Inferior parietal cortex (tissue), 1 donor: ENCODE measurements at regions not wholly inside any gene's neighbourhood (a gene's known extent, or its start where the extent isn't known, plus 50 kb on each side); places are given as distances from the start of the nearest gene placed in this dataset.

Experiments
- DNase-seq: peaks from one replicate; pipeline ENCODE4 v3.0.0-alpha.2; 2016; ENCODE audit errors: extremely low spot score

DNA sequence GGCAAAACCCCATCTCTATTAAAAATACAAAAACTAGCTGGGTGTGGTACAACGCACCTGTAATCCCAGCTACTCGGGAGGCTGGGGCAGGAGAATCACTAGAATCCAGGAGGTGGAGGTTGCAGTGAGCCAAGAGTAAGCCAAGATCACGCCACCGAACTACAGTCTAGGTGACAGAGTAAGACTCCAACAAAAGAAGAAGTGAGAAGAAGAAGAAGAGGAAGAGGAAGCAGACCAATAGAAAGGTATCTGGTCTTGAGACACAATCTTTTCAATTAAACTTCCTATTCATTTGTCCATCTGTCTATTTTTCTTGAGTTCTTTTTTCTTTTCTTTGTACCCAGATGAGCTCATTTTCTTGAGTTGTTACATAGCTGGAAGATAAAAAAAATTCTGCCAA lies 55.7 kb upstream of the ACADM start:
- no peak for DNase-seq

DNA sequence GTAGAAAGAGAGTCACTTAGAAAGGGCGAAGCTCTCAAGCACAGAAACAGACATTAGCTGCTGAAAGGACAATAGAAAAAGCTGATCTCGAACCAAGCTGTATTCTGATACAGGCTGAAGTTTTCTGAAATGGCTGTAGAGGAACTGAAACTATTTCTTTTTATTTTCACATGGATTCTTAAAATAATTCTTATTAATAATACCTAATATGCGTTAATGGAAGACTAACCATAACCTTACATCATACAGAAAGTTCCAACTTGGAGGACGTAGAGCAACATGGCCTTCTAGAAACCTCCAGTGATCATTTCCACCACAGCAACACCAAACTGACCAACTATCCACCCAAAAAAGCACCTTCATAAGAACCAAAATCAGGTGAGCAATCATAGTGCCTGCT lies 52.8 kb upstream of the ACADM start:
- DNase-seq = no peak

DNA sequence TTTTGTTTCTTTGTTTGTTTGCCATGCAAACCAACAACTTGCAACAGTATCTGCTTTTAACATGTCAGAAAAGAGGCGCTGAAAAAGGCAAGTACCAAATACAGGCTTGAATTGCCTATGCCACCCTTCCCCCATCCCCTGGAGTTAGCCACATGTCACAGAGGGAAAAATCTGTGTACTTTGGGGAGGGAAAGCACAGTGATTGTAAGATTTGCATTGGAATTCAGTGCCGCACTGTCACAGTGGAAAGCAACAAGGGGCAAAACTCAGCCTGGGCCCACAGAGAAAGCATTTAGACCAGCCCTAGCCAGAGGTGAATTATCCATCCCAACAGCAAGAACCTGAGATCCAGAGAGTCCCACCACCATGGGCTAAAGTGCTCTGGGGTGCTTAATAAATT lies 52.4 kb upstream of the ACADM start:
- DNase-seq = no peak

DNA sequence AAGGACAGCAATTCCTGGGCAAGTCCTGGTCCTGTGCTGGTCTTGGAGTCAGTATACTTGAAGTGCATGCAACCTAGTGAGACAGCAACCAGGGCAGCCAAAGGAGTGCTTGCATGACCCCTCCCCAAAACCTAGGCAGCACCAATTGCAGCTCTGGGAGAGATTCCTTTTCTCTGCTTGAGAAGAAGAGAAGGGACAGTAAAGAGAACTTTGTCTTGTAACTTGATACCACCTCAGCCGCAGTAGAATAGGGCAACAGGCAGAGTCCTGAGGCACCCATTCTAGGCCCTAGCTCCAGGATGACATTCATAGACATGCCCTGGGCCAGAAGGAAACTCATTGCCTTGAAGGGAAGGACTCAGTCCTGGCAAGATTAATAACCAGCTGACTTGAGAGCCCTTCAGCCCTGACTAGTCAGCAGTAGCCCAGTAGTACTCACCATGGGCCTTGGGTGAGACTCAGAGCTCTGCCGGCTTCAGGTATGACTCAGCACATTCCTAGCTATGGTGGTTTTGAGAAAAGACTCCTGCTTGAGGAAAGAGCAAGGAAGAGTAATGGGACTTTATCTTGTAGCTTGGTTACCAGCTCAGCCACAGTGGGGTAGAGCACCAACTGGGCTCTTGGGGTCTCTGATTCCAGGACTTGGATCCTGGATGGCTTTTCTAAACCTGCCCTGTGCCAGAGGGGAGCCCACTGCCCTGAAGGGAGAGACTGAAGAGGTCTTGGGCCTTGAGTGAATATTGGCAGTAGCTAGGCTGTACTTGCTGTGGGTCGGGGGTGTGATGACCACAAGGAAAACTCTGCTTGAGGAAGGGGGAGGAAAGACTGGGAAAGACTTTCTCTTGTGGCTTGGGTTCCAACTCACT lies 51.7 kb upstream of the ACADM start:
- DNase-seq = peak; percentile 7

DNA sequence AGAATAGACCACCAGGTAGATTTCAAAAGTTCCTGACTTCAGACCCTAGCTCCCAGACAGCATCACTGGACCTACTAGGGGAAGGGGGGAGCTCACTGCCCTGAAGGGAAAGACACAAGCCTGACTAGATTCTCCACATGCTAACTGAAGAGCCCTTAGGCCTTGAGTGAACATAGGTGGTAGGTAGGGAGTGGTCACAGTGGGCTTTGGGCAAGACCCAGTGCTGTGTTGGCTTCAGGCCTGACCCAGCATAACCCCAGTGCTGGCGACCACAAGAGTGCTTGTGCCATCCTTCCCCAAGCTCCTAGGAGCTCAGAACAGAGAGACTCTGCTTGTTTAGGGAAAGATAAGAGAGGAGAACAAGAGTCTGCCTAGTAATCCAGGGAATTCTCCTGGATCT lies 51.1 kb upstream of the ACADM start:
- DNase-seq = no peak

DNA sequence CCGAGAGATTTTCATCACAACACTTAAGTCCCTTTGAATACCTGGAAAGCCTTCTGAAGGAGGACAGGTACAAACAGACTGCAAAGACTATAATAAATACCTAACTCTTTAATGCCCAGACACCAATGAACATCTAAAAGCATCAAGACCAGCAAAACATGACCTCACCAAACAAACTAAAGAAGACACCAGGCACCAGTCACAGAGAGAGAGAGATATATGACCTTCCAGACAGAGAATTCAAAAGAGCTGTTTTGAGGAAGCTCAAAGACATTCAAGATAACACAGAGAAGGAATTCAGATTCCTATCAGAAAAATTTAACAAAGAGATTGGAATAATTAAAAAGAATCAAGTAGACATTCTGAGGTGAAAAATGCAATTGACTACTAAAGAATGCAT lies 50.6 kb upstream of the ACADM start:
- DNase-seq = no peak
